Upper lobe of right lung (tissue), 1 donor: ENCODE measurements at regions not wholly inside any gene's neighbourhood (a gene's known extent, or its start where the extent isn't known, plus 50 kb on each side); places are given as distances from the start of the nearest gene placed in this dataset.

Source experiments
- ATAC-seq: fragments of 200-7000 bp; cut with Tn5 transposase; one replicate; pipeline ENCODE4 v1.9.1; 2020; ENCODE audit warnings: mild to moderate bottlenecking, moderate library complexity
- DNase-seq: peaks from one replicate; pipeline ENCODE4 v3.0.0-alpha.2; 2020
- H3K27ac ChIP-seq: fragments of 200-600 bp; one replicate; pipeline ENCODE4 v1.8.0; 2022
- H3K27me3 ChIP-seq: fragments of 200-600 bp; one replicate; pipeline ENCODE4 v1.8.0; 2022; ENCODE audit warnings: mild to moderate bottlenecking
- H3K36me3 ChIP-seq: fragments of 200-600 bp; one replicate; pipeline ENCODE4 v1.8.0; 2022
- H3K4me1 ChIP-seq: fragments of 200-600 bp; one replicate; pipeline ENCODE4 v1.8.0; 2022
- H3K4me3 ChIP-seq: fragments of 200-600 bp; one replicate; pipeline ENCODE4 v1.8.0; 2022; ENCODE audit warnings: mild to moderate bottlenecking
- H3K9me3 ChIP-seq: fragments of 200-600 bp; one replicate; pipeline ENCODE4 v1.8.0; 2022
- intact Hi-C: fragments of 100-400 bp; cut with DNase I; formaldehyde crosslinking; loops from one replicate; pipeline ENCODE4 v1.11.0; 2022
- TF ChIP-seq, protein P1 (sequence below): fragments of 200-600 bp; IDR thresholded peaks from one replicate; pipeline ENCODE4 v1.8.0; 2022; ENCODE audit warnings: antibody characterized with exemption
- donor health status: DM: no; HTN: yes; CAD: no; lungs with severe emphysema.

DNA sequence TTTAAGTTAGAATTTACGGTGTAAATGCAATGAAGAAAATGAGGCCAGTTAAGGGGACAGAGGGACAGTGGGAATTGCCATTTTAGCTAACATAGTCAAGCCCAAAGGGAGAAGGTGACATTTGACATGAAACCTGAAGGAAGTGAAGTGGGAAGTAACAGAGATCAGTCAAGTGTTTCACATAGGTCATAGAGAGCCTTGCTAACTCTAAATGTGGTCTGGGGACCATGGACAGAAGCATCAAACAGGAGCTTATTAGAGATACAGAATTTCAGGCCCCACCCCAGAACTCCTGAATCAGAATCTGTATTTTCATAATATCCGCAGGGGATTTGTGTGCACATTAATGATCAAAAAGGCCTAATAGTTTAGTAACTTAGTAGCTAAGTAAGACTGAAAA, 393.7 kb downstream of the FRK start:
- H3K9me3 ChIP-seq, result no peaks in the 10 kb centered on the region
- H3K4me1 ChIP-seq, result no peaks in the 10 kb centered on the region
- H3K4me3 ChIP-seq, result no peak overlapping the region
- DNase-seq (no peak), ATAC-seq (no peak)
- no peaks in the 10 kb centered on the region for H3K36me3 ChIP-seq
- H3K27me3 ChIP-seq, result no peaks in the 10 kb centered on the region
- intact Hi-C loops, result no loop called here
- no peak overlapping the region for H3K27ac ChIP-seq
- TF ChIP-seq, protein P1, sequence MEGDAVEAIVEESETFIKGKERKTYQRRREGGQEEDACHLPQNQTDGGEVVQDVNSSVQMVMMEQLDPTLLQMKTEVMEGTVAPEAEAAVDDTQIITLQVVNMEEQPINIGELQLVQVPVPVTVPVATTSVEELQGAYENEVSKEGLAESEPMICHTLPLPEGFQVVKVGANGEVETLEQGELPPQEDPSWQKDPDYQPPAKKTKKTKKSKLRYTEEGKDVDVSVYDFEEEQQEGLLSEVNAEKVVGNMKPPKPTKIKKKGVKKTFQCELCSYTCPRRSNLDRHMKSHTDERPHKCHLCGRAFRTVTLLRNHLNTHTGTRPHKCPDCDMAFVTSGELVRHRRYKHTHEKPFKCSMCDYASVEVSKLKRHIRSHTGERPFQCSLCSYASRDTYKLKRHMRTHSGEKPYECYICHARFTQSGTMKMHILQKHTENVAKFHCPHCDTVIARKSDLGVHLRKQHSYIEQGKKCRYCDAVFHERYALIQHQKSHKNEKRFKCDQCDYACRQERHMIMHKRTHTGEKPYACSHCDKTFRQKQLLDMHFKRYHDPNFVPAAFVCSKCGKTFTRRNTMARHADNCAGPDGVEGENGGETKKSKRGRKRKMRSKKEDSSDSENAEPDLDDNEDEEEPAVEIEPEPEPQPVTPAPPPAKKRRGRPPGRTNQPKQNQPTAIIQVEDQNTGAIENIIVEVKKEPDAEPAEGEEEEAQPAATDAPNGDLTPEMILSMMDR, result no peak

GRCh38 chr6:115665310-115665709, 395.4 kb downstream of the FRK start:
- H3K4me1 ChIP-seq, result no peaks in the 10 kb centered on the region
- no peaks in the 10 kb centered on the region for H3K36me3 ChIP-seq
- H3K4me3 ChIP-seq, result no peak overlapping the region
- ATAC-seq, result no peak
- H3K27me3 ChIP-seq, result no peaks in the 10 kb centered on the region
- TF ChIP-seq, protein P1, result no peak
- intact Hi-C loops, result no loop called here
- no peak overlapping the region for H3K27ac ChIP-seq
- no peaks in the 10 kb centered on the region for H3K9me3 ChIP-seq
- no peak for DNase-seq

DNA sequence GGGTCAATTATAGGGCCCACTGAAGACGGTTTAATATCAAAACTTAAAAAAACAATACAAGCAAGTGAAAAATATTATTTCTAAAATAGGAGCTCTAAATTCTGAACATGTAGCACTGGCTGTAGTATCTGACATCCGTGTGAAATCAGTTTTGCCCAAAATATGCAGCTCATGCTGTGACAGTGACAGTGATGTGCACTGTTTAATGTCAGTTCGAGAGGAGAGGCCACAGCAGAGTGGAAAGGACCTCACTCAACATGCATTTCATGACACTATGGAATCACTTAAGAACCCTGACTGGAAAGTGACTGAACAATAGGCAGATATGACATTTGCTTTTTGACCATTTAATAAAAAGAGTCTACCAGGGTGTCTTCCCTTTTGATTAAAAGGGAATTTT, 397.0 kb downstream of the FRK start:
- Histone ChIP-seq H3K27me3 (no peaks in the 10 kb centered on the region), H3K4me1 (no peaks in the 10 kb centered on the region), H3K4me3 (no peak overlapping the region), H3K27ac (no peak overlapping the region), H3K9me3 (no peaks in the 10 kb centered on the region), H3K36me3 (no peaks in the 10 kb centered on the region)
- TF ChIP-seq, protein P1, result no peak
- DNase-seq (no peak), ATAC-seq (no peak)
- intact Hi-C loops, result no loop called here

DNA sequence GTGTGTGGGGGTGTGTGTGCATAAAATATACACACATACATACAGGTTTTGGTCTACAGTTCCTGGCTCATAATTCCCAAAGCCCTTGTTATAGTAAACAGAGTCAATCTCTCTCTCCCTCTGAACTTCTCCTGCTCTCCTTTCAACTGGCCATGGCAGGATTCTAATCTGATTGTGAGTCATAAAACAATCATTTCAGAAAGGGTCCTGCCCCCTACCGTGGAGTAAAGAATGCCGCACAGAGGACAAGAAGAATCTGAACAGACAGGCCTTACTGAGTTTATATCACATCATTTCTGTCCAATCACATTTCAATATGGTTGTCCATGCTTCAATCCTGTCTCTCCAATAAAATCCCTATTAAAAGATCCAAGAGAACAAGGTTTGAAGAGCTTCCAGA, 416.9 kb downstream of the FRK start:
- ATAC-seq (no peak), DNase-seq (no peak)
- Histone ChIP-seq H3K9me3 (no peaks in the 10 kb centered on the region), H3K4me3 (no peak overlapping the region), H3K36me3 (no peaks in the 10 kb centered on the region), H3K27ac (no peak overlapping the region), H3K27me3 (no peaks in the 10 kb centered on the region), H3K4me1 (no peaks in the 10 kb centered on the region)
- intact Hi-C loops, result no loop called here
- TF ChIP-seq, protein P1, result no peak

DNA sequence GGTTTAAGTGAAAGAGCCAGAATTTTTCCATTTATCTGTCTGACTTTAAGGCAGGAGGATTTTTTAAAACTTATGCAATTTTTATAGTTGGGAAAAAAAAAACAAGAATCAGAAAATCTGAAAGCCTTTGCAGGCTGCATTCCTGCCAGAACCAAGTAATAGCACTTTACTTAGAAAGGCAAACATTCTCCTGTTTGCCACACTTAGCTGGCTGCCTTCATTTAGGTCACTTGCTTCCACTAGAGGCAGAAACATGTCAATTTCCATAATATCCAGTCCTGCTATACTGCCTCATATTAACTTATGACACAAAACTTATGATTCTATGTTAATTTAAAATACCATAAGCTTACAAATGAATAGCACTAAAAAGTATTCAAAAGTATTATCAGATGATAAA, 425.8 kb downstream of the FRK start:
- TF ChIP-seq, protein P1, result no peak
- ATAC-seq (no peak), DNase-seq (no peak)
- no peak overlapping the region for H3K27ac ChIP-seq
- H3K4me1 ChIP-seq, result no peaks in the 10 kb centered on the region
- H3K36me3 ChIP-seq, result no peaks in the 10 kb centered on the region
- H3K9me3 ChIP-seq, result no peaks in the 10 kb centered on the region
- H3K27me3 ChIP-seq, result no peaks in the 10 kb centered on the region
- intact Hi-C loops, result no loop called here
- no peak overlapping the region for H3K4me3 ChIP-seq

- Histone ChIP-seq H3K9me3 (no peaks in the 10 kb centered on the region), H3K27me3 (no peaks in the 10 kb centered on the region), H3K27ac (no peak overlapping the region), H3K4me3 (no peak overlapping the region), H3K4me1 (no peaks in the 10 kb centered on the region), H3K36me3 (no peaks in the 10 kb centered on the region)
- ATAC-seq (no peak), DNase-seq (no peak)
- TF ChIP-seq, protein P1, result no peak
- intact Hi-C loops, result no loop called here
Measured at GRCh38 chr6:115634131-115634530, 426.6 kb downstream of the FRK start.
